Keratinocyte (primary cell): ENCODE measurements at regions not wholly inside any gene's neighbourhood (a gene's known extent, or its start where the extent isn't known, plus 50 kb on each side); places are given as distances from the start of the nearest gene placed in this dataset.
"Not testable (repeated sequence)": the region's sequence is repeated elsewhere in the genome, so short reads cannot be mapped to it uniquely, and the experiment has no call there.

Source experiments
- CTCF ChIP-seq, 3 experiments: IDR thresholded peaks in 1 of 3; conservative IDR thresholded peaks in 1 of 3; optimal IDR thresholded peaks in 1 of 3; 2 replicates in 2 of 3; 3 replicates in 1 of 3; pipeline versions ENCODE3 to v1.5.1; 2011; ENCODE audit warnings: low read length in 3 of 3, mild to moderate bottlenecking in 3 of 3, moderate library complexity in 2 of 3, control low read depth in 1 of 3, inconsistent platforms in 1 of 3; ENCODE audit not compliant: insufficient read depth in 2 of 3; ENCODE audit errors: extremely low read depth in 1 of 3
- EZH2 ChIP-seq: IDR thresholded peaks from one replicate; pipeline ENCODE4 v1.6.1; 2012; ENCODE audit warnings: inconsistent platforms, mild to moderate bottlenecking, low read length, moderate library complexity

DNA sequence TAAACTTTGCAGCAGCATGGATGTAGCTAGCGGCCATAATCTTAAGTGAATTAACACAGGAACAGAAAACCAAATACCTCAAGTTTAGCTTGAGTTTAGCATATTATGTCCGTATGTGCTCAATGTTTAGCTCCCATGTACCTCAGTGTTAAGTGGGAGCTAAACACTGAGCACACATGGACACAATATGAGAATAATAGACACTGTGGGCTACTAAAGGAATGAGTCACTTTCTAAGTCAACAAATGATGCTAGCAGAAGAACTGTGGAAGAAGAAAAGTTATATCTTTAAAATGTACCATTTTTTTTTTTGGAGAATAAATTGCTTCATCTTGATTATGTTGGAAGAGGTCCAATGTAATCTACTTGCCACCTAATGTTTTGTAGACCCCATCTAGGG lies 1146.0 kb upstream of the SLC39A10 start:
- TF ChIP-seq CTCF (optimal IDR thresholded peaks at IDR 0.05 in 1 of 3, IDR thresholded peaks at IDR 0.05 in 1 of 3, conservative IDR thresholded peaks at IDR 0.05 in 1 of 3; ENCODE audit: extremely low read depth in 1 of 3, insufficient read depth in 2 of 3, low read length in 3 of 3); EZH2: not testable (repeated sequence)
